GM12878 (cell line): ENCODE measurements at regions not wholly inside any gene's neighbourhood (a gene's known extent, or its start where the extent isn't known, plus 50 kb on each side); places are given as distances from the start of the nearest gene placed in this dataset.

Experiments
- ATAC-seq: fragments of 200-7000 bp; cut with Tn5 transposase; 3 replicates; pipeline ENCODE4 v1.9.1; 2020; ENCODE audit warnings: mild to moderate bottlenecking, moderate library complexity
- BruUV-seq: library from RNA; stranded (reverse); fragments of 400-500 nt; replicated peaks from 2 replicates; lab custom pipeline; 2021; lab: Mats Ljungman, UMichigan
- CTCF ChIA-PET: fragments of 300-600 bp; sonication (Branson Sonifier 250); formaldehyde crosslinking; extraction: SDS; loops from one replicate; lab custom pipeline; 2021; ENCODE audit warnings: inconsistent platforms; lab: Yijun Ruan, JAX
- POLR2A ChIA-PET: fragments of 350-600 bp; formaldehyde crosslinking; extraction: SDS; loops from one replicate; lab custom pipeline; 2021; ENCODE audit warnings: inconsistent platforms; lab: Charles Lee
- RAD21 ChIA-PET: fragments of 300-600 bp; sonication (Branson Sonifier 250); formaldehyde crosslinking; loops from one replicate; lab custom pipeline; 2023; ENCODE audit warnings: antibody characterized with exemption; ENCODE audit not compliant: unreplicated experiment; lab: Charles Lee
- SMC1A ChIA-PET: fragments of 300-600 bp; sonication (Branson Sonifier 250); formaldehyde crosslinking; loops from one replicate; lab custom pipeline; 2023; ENCODE audit not compliant: unreplicated experiment, uncharacterized antibody; lab: Charles Lee
- DNase-seq: peaks from one replicate; pipeline ENCODE4 v3.0.0-alpha.2; 2011; ENCODE audit warnings: low read depth, low spot score
- FAIRE-seq: peaks from 3 replicates; lab custom pipeline; 2011; peaks lifted over from hg19 to GRCh38; lab: Jason Lieb, UNC
- H2AFZ ChIP-seq: 2 replicates; pipeline ENCODE4 v1.6.0; 2011; ENCODE audit warnings: low read depth, low read length, control low read depth; ENCODE audit not compliant: control insufficient read depth
- H3K27ac ChIP-seq: 2 replicates; pipeline ENCODE4 v1.5.1; 2011; ENCODE audit warnings: control low read depth; ENCODE audit not compliant: control insufficient read depth, insufficient read depth
- H3K27me3 ChIP-seq, 2 experiments: replicated peaks in 1 of 2; 2 replicates each; pipeline versions ENCODE4 v1.6.0 to v1.6.1; 2011; ENCODE audit warnings: low read length in 1 of 2; ENCODE audit not compliant: control insufficient read depth in 2 of 2, insufficient read depth in 2 of 2
- H3K36me3 ChIP-seq, 2 experiments: 2 replicates each; pipeline ENCODE4 v1.5.1; 2011; ENCODE audit warnings: low read length in 1 of 2; ENCODE audit not compliant: control insufficient read depth in 2 of 2, insufficient read depth in 2 of 2
- H3K4me1 ChIP-seq: 2 replicates; pipeline ENCODE4 v1.6.1; 2011; ENCODE audit warnings: mild to moderate bottlenecking, low read length, moderate library complexity, mixed read lengths; ENCODE audit not compliant: control insufficient read depth, insufficient read depth
- H3K4me2 ChIP-seq: 2 replicates; pipeline ENCODE4 v1.6.0; 2011; ENCODE audit warnings: control low read depth; ENCODE audit not compliant: control insufficient read depth, insufficient read depth
- H3K4me3 ChIP-seq: fragments of 200-600 bp; sonication (generic); 2 replicates; pipeline ENCODE4 v1.5.1; 2016
- H3K79me2 ChIP-seq: 2 replicates; pipeline ENCODE4 v1.6.0; 2011; ENCODE audit warnings: low read length; ENCODE audit not compliant: control insufficient read depth, insufficient read depth
- H3K9ac ChIP-seq: 2 replicates; pipeline ENCODE4 v1.8.0; 2011; ENCODE audit warnings: low read length, control low read depth, mixed read lengths; ENCODE audit not compliant: control insufficient read depth, insufficient read depth
- H3K9me3 ChIP-seq: replicated peaks from 3 replicates; pipeline ENCODE4 v1.5.1; 2011; ENCODE audit warnings: mild to moderate bottlenecking, low read length; ENCODE audit not compliant: control insufficient read depth, insufficient read depth
- H4K20me1 ChIP-seq: 2 replicates; pipeline ENCODE4 v1.6.0; 2011; ENCODE audit not compliant: control insufficient read depth, insufficient read depth
- IKZF1 ChIP-seq: fragments of 450-650 bp; conservative IDR thresholded peaks from 2 replicates; pipeline ENCODE4 v1.6.1; 2017; ENCODE audit warnings: antibody characterized with exemption, mild to moderate bottlenecking
- MEF2A ChIP-seq: IDR thresholded peaks from 2 replicates; pipeline ENCODE4 v1.6.1; 2011; ENCODE audit warnings: low read depth, mild to moderate bottlenecking, low read length, moderate library complexity; ENCODE audit not compliant: insufficient read depth
- NFIC ChIP-seq: IDR thresholded peaks from 2 replicates; pipeline ENCODE4 v1.6.1; 2012; ENCODE audit warnings: low read depth, mild to moderate bottlenecking, inconsistent platforms, low read length, moderate library complexity
- NFYB ChIP-seq: IDR thresholded peaks from 2 replicates; pipeline ENCODE4 v1.6.1; 2011; ENCODE audit warnings: low read depth, mild to moderate bottlenecking, low read length, improper control_type of control experiment, moderate library complexity; ENCODE audit not compliant: insufficient read depth
- NKRF ChIP-seq: fragments of 450-650 bp; conservative IDR thresholded peaks from 2 replicates; pipeline ENCODE4 v1.6.1; 2017; ENCODE audit warnings: mild to moderate bottlenecking, moderate library complexity
- PRDM15 ChIP-seq: fragments of 450-650 bp; formaldehyde crosslinking; IDR thresholded peaks from 2 replicates; pipeline ENCODE4 v1.4.0; 2020; ENCODE audit warnings: mild to moderate bottlenecking, moderate library complexity
- RAD51 ChIP-seq: fragments of 450-650 bp; IDR thresholded peaks from 2 replicates; pipeline ENCODE4 v1.6.1; 2016; ENCODE audit warnings: moderate library complexity, mild to moderate bottlenecking, inconsistent platforms
- RELB ChIP-seq: fragments of 450-650 bp; IDR thresholded peaks from 2 replicates; pipeline ENCODE4 v1.6.1; 2017; ENCODE audit warnings: low read depth, mild to moderate bottlenecking, moderate library complexity
- SMARCA5 ChIP-seq: fragments of 450-650 bp; IDR thresholded peaks from 2 replicates; pipeline ENCODE4 v1.6.1; 2017; ENCODE audit warnings: mild to moderate bottlenecking
- YBX1 ChIP-seq: fragments of 450-650 bp; IDR thresholded peaks from 2 replicates; pipeline ENCODE4 v1.6.1; 2016; ENCODE audit warnings: antibody characterized with exemption
- ZNF207 ChIP-seq: fragments of 450-650 bp; IDR thresholded peaks from 2 replicates; pipeline ENCODE4 v1.6.1; 2014; ENCODE audit warnings: antibody characterized with exemption, mild to moderate bottlenecking, borderline replicate concordance
- ZNF622 ChIP-seq: fragments of 450-650 bp; IDR thresholded peaks from 2 replicates; pipeline ENCODE4 v1.6.1; 2017; ENCODE audit warnings: mild to moderate bottlenecking, inconsistent platforms
- WGBS: methylation state at CpG from one replicate; pipeline ENCODE4 v1.1.6; 2016; ENCODE audit warnings: low lambda C conversion rate; ENCODE audit not compliant: insufficient replicate concordance, insufficient coverage; ENCODE audit errors: missing lambda C conversion rate; 5-methylcytosine and 5-hydroxymethylcytosine counted together
- in situ Hi-C: fragments of 300-500 bp; cut with MboI; formaldehyde crosslinking; loops from 9 replicates; pipeline ENCODE4 v1.14.3; 2018; ENCODE audit warnings: mixed read lengths
- intact Hi-C: fragments of 100-400 bp; cut with micrococcal nuclease; formaldehyde crosslinking; loops from one replicate; pipeline ENCODE4 v1.14.2; 2022; ENCODE audit not compliant: unreplicated experiment
- TF ChIP-seq, protein P1 (sequence below): IDR thresholded peaks from 2 replicates; pipeline ENCODE4 v1.6.1; 2012; ENCODE audit warnings: low read depth, low read length, improper control_type of control experiment

DNA sequence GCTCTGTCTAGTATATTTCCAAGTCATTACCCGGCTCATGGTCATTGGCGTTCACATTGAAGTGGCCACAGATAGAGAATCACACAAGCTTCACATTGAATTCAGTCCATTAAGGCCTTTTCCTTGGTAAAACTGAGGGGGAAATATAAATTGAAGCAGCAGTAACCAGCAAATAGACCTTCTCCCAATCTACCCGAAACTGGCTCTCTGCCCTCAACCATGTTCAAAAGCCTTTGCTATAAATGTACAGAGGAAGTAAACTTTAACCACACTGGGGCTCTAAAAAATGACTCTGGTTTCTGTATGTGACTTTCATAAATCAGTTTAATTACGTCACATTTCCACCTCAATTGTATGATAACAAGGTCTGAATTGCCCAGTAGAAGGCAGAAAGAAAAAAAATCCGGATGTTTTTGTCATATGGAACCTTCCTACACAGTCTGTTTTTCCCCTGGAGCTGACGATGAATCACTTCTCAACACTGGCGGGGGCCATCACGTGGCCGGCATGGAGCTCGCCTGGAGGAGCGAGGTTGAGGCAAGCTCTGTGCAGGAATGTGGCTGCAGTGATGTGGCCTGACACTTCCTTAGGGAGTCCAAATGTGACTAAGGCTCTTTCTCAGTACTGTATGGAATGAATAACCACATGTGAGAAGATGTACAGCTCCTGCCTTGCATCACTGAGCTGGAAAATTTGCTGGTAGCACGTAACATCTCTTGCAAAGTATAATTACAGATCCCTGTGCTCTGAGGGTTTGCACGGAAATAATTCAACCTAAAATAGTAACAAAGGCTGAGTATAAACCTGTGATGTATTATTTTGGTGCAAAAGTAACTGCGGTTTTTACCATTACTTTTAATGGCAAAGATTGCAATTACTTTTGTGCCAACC lies 58.6 kb upstream of the SNX9 start (continued):
- TF ChIP-seq RAD51, result peak; percentile 93
- no peak for TF ChIP-seq PRDM15 (CRISPR knock-in tag)
- TF ChIP-seq MEF2A, result peak; percentile 94
- no peak for TF ChIP-seq YBX1

- ATAC-seq (no peak), FAIRE-seq (no peak), DNase-seq (no peak)
- ChIA-PET SMC1A (interaction anchor here (1.2 to 13.0 kb wide), 2 partner anchors 34 to 108 kb away, joined by 3 to 208 read pairs; no protein-coding TSS in a partner anchor), CTCF (no interaction called here), RAD21 (no interaction called here), POLR2A (no interaction called here)
- no TSS peak for BruUV-seq
- Histone ChIP-seq H3K36me3 (no peaks in the 10 kb centered on the region), H3K4me1 (peaks cover 56% of the 10 kb centered on the region), H3K79me2 (no peaks in the 10 kb centered on the region), H2AFZ (no peak overlapping the region), H3K4me3 (no peak overlapping the region), H3K4me2 (no peak overlapping the region), H3K27ac (no peak overlapping the region), H3K9me3 (no peaks in the 10 kb centered on the region; the same call in 2 of the 3 replicates), H3K9ac (no peak overlapping the region), H4K20me1 (no peaks in the 10 kb centered on the region), H3K27me3 (no peaks in the 10 kb centered on the region; a peak in 1 of 4 replicates)
- intact Hi-C loops (no loop called here), in situ Hi-C loops (no loop called here)
- 90% methylated on average over 11 of the region's 11 CpGs for WGBS
- TF ChIP-seq ZNF207 (no peak), NFYB (no peak), IKZF1 (no peak), RELB (no peak), SMARCA5 (no peak), NFIC (no peak), NKRF (no peak), ZNF622 (no peak)
- TF ChIP-seq, protein P1, sequence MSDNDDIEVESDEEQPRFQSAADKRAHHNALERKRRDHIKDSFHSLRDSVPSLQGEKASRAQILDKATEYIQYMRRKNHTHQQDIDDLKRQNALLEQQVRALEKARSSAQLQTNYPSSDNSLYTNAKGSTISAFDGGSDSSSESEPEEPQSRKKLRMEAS, result no peak
Measured at GRCh38 chr6:157766901-157767774, 55.9 kb upstream of the SNX9 start.
